HG03575 (cell line): ENCODE measurements at regions not wholly inside any gene's neighbourhood (a gene's known extent, or its start where the extent isn't known, plus 50 kb on each side); places are given as distances from the start of the nearest gene placed in this dataset.

Experiments
- ATAC-seq: cut with Tn5 transposase; IDR thresholded peaks from one replicate; pipeline ENCODE4 v1.9.1; 2021; ENCODE audit not compliant: unreplicated experiment, insufficient number of reproducible peaks, low FRiP score; ENCODE audit errors: extremely low read depth

GRCh38 chr13:74667656-74668203, 533.5 kb upstream of the KLF12 start:
- no peak for ATAC-seq

GRCh38 chr13:74662905-74663304, 528.7 kb upstream of the KLF12 start:
- no peak for ATAC-seq

GRCh38 chr13:74661851-74662250, 527.6 kb upstream of the KLF12 start:
- ATAC-seq = no peak

- ATAC-seq = no peak
Measured at GRCh38 chr13:74657765-74658164, 523.6 kb upstream of the KLF12 start.

GRCh38 chr13:74651121-74651520, 516.9 kb upstream of the KLF12 start:
- no peak for ATAC-seq

GRCh38 chr13:74647991-74648390, 513.8 kb upstream of the KLF12 start:
- no peak for ATAC-seq

- no peak for ATAC-seq
Measured at GRCh38 chr13:74647211-74647610, 513.0 kb upstream of the KLF12 start.

GRCh38 chr13:74646091-74646490, 511.9 kb upstream of the KLF12 start:
- no peak for ATAC-seq

- no peak for ATAC-seq
Measured at GRCh38 chr13:74645586-74645985, 511.4 kb upstream of the KLF12 start.

GRCh38 chr13:74644229-74644628, 510.0 kb upstream of the KLF12 start:
- ATAC-seq = no peak

GRCh38 chr13:74641586-74641985, 507.4 kb upstream of the KLF12 start:
- no peak for ATAC-seq

GRCh38 chr13:74633734-74634133, 499.5 kb upstream of the KLF12 start:
- no peak for ATAC-seq

GRCh38 chr13:74629985-74630384, 495.8 kb upstream of the KLF12 start:
- no peak for ATAC-seq

GRCh38 chr13:74625541-74625940, 491.3 kb upstream of the KLF12 start:
- ATAC-seq = no peak

GRCh38 chr13:74623761-74624160, 489.6 kb upstream of the KLF12 start:
- ATAC-seq = no peak

GRCh38 chr13:74622284-74622683, 488.1 kb upstream of the KLF12 start:
- ATAC-seq = no peak

- no peak for ATAC-seq
Measured at GRCh38 chr13:74620711-74621110, 486.5 kb upstream of the KLF12 start.

- ATAC-seq = no peak
Measured at GRCh38 chr13:74620308-74620707, 486.1 kb upstream of the KLF12 start.

- no peak for ATAC-seq
Measured at GRCh38 chr13:74597526-74597925, 463.3 kb upstream of the KLF12 start.

GRCh38 chr13:74596691-74597090, 462.5 kb upstream of the KLF12 start:
- ATAC-seq = no peak

GRCh38 chr13:74593688-74594087, 459.5 kb upstream of the KLF12 start:
- no peak for ATAC-seq

GRCh38 chr13:74586847-74587246, 452.6 kb upstream of the KLF12 start:
- no peak for ATAC-seq
